HG02623 (cell line): ENCODE measurements at regions not wholly inside any gene's neighbourhood (a gene's known extent, or its start where the extent isn't known, plus 50 kb on each side); places are given as distances from the start of the nearest gene placed in this dataset.
"Not testable (repeated sequence)": the region's sequence is repeated elsewhere in the genome, so short reads cannot be mapped to it uniquely, and the experiment has no call there.

ENCODE experiments used
- ATAC-seq: cut with Tn5 transposase; IDR thresholded peaks from one replicate; pipeline ENCODE4 v1.9.1; 2021; ENCODE audit warnings: moderate library complexity; ENCODE audit not compliant: unreplicated experiment

DNA sequence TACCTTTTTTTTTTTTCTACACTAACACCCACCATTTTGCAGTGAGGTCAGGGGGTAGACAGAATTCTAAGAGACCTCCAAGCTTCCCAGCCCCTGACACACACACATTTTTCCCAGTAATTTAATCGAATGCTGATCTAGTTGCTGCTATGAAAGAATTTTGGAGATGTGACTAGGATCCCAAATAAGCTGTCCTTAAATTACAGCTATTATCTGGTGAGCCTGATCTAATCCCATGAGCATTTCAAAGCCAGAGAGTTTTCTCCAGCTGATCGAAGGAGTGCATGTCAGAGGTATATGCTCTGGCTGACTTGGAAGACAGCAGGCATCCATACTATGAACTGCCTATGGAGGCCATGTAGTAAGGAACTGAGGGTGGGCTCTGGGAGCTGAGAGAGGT is 503.8 kb upstream of the MARCKS start:
- ATAC-seq: no peak

DNA sequence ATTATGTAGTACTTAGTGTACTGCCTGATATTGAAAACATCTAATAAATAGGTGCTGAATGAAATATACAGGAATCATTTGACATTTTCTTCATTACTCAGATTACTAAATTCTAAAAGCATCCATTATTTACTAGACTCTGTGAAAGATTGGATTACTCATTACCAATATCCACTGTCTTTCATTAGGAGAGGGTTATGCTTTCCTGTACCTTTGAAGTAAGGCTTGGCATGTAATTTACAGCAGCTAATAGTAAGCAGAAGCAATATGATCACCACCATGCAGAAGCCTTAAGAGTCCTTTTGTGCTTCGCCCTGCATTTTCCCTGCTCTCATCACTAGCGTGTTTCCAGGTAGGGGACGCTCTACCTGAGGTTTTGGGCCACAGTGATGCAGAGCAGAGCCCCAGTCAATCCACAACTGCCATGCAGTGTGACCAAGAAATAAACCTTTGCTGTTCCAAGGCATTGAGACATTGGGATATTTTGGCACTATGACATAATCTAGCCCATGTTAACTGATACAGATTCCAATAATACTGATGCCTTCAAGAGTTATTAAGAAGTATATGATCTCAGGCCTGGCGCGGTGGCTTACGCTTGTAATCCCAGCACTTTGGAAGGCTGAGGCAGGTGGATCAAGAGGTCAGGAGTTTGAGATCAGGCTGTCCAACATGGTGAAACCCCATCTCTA is 502.8 kb upstream of the MARCKS start:
- ATAC-seq: no peak

DNA sequence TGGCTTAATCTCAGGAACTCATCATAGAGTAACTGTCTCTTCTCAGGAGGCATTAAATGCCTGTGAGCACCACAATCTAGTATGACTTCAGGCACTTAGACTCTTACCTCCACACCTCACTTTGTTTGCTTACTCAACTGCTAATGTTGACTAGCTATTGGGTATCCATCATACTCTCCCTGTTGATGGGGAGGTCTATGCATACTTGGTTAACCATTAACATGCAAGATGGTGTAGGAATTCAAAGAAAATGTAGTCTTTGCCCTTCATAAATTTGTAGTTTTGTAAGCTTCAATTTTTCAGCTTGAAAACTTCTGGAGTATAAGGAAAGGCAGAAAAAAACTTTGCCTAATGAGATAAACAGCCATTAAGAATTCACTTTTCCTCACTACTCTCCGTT is 501.0 kb upstream of the MARCKS start:
- no peak for ATAC-seq

DNA sequence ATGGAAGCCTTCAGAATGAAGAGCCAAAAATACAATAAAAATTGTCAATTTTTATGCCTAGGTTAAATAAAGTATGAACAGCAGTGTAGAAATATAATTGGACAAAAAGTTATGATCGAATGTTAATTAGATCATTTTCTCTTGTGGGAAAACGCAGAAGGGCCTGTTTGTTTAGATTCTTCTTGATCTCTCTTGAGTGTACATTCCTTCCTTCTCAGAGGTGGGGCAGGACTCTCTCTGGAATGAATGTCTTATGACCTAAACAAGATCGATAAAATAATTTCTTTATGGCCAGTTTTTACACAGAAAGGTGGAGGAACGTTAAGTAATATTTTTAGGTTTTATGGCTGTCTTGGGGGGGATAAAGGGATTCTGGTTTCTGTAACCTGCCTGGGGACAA is 500.1 kb upstream of the MARCKS start:
- no peak for ATAC-seq

DNA sequence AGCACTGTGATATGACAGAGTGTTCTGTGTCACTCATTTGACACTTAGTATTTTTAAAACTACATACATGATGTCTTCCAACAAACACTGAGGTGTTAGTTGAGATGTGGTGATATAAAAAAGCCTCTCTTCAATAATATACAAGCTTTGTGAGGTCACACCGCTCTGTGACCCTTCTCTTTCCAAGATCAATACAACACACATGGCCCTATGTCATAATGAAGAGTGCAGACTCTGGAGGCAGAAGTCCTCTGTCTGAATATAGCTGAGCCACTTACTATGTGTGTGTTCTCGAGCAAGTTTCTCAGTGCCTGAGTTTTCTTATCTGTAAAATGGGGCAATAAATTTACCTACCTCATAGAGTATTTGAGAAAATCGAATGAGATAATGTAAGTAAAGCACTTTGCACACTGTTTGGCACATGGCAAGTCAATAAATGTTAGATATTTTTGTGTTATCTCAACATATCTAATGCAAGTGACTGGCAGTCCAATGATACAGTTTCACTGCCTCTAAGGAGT is 499.0 kb upstream of the MARCKS start:
- no peak for ATAC-seq

DNA sequence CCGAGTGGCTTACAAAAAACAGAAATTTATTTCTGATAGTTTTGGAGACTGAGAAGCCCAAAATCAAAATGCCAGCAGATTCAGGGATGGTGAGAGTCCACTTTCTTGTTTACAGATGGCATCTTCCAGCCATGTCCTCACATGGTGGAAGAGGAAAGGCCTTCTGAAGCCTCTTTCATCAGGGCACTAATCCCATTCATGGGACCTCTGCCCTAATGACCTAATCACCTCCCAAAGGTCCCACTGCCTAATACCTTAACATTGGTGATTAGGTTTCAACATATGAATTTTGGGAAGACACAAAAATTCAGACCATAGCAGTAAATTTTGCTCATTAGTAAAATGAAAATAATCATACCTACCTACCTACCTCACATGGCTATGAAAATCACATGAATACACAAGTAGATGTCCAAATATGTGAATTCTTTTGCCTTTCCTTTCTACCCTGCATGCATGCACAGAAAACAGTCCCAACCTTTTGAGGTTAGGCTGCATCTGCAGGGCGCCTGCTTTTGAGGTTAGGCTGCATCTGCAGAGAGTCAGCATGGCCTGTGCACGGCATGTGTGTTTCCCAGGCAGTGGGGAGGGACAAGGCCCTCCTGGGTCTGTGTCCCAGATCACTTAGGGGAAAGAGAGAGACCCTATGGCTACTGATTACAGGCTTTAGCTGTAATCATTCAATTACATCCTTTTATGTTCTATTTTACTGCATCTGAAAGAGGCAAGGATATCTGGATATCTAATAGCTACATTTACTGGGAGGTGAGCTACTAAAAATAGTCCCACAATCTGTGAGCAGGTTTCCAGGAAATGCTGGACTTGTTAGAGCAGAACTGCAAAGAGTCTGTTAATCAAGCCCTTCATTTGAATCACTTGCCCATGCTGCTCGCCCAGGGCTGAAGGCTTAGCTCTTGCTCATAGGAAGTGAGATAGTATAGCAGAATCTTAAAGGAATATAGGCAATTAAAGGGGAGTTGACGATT is 497.7 kb upstream of the MARCKS start:
- no peak for ATAC-seq

DNA sequence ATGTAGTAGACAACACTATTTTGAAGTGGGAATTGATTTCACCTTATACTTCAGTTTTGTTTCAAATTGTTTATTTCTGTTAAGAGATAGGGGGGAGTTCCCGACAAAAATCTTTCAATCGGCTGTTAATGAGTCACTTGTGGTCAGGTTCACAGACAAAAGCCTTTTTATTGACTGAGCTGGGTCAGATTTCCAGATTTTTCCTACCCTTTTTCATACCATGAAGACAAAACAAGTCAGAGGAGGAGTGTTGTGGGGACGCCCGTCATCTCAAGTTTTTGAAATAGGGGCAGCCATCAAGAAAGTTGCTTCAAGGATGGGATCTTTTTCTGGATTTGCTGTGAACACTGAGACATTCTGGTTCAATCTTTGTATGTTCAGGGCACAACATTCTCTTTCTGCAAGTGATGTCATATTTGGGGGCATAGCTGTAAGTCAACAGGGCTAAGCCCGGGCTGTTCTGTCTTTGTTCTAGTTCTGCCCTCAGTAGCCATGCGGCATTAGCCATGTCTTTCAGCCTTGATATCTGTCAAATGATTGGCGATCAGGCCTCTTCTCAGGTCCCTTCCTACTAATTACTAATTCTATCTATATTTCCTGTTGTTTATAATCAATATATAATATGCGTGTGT is 496.0 kb upstream of the MARCKS start:
- no peak for ATAC-seq

DNA sequence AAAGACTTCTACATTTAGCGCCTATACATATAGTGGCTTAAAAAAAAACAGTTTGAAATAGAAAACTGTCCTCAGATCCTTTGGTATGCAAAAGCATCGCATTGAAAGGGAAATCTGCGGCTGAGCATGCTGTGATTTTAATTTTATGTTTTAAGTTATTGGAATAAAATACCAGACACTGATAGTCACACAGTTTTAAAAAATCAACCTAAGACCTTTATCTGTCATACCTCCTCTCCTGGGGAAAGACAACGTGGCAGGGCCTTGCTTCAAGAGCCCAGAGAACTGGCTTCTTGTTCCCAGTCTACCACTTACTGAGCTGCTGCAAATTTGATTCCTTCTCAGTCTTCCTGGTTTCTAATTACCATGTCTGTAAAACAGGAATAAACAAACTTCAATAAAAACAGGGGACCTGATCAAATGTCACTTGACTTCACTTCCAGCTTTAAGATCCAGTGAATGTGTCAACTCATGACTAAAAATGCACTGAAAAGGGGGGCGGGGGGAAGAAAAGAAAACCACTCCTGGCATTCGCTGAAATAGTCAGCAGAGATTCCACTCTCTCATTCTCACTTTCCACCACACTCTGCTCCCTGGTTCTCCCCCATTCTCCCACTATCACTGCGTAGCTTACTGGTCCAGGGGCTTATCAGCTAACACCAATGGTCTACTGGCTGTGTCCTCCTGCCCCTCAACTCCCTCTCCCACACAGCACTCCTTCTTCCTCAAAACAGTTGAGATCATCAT is 494.7 kb upstream of the MARCKS start:
- ATAC-seq: no peak

DNA sequence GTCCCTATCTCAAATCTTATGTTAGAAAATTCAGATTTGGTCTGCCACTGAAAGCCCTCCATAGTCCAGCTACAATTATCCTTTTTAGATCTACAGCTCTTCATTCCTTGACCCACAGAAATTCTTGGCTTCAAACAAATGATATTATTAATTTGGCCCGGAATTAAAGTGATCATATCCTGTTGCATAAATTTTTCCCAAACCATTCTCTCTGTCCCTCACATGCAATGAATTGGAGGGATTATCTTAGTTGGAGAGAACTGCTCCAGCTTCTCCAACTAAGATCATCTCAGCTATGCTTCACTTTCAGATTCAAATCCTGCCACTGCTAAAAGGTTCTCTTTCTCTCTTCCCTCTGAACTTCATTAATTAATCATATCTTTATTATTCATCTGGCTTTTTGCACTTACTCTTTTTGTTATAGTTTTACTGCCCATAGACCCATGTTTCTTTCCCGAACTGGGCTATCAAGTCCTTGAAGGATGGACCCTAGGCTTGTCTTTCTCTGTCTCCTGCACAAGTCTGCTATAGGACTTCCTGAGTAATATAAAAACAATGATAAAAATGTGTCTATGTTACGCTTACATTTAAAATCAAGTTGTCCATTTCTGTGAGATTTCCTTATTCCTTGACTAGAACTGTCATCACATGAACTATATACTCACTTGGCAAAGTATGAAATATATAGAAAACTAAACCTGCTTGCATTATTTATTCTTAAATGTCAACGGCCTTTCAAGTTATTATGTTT is 493.9 kb upstream of the MARCKS start:
- no peak for ATAC-seq

DNA sequence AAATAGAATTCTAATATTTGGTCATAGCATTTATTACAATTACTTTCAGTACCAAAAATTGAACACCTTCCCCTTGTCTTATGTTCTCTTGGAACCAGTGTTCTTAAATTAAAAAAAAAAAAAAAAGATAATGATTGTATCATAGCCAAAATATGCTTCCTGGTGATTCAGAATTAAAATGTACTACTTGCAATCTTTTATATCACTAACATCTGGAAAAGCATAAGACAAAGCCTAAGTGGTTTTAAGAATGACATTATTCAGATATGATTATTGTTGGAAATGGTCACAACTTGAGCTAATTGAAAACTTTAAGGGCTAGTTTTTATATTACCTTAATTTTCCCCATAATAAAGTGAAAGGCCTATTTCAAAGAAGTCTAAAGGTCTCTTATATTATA is 493.3 kb upstream of the MARCKS start:
- ATAC-seq: no peak

DNA sequence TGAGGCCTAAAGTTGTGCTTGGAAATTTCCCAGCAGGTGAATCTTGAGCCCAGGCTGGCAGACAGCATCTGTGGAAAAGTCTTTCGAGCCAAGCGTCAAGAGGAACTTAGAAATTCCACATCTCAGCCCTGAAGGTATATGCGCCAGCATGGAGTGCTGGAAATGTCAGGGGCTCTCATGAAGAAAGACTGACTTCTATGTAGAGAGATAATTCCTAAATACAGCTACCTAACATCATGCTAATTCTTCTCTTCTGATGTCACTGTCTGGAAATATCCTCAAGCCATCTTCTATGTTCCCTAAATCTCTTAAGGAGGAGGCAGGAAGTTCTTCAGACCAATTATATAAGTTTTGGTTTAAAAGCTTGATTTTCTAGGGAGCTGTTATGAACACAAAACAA is 492.4 kb upstream of the MARCKS start:
- ATAC-seq: no peak

DNA sequence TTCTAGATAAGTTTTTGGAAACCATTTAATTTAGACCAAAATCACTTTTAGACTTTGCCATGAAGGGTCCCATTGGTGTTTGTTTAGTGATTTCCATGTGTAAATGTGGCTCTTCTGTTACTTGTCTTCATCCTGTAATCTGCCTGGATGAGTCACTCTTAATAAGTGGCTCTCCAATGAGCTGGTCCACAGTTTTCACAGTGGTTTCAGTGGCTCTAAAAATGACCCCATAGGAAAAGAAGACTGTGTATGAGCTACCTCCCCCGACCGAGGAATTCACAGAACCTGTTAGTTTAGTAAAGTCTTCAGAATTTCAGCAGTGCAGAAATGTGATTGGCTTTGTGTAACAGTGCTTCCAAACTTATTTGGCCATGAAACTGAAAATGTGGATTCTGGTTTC is 492.0 kb upstream of the MARCKS start:
- no peak for ATAC-seq

DNA sequence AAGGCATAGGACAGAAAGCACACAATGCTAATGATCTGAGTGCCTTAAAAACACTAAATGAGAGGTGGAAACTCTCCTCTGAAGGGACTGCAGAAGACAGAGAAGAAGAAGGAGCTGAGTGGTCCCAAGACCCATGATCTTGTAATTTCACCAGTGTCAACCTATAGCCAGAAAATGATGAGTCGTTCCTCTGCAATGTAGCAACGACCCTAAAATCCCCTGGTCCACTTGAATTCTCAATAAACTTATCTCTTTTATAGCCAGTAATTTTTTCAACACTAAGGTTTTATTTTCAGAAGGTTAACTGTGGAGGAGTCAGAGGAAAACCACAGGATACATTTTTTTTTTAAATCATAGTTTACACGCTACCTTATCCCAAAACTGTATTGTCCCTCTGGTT is 490.6 kb upstream of the MARCKS start:
- ATAC-seq: no peak

DNA sequence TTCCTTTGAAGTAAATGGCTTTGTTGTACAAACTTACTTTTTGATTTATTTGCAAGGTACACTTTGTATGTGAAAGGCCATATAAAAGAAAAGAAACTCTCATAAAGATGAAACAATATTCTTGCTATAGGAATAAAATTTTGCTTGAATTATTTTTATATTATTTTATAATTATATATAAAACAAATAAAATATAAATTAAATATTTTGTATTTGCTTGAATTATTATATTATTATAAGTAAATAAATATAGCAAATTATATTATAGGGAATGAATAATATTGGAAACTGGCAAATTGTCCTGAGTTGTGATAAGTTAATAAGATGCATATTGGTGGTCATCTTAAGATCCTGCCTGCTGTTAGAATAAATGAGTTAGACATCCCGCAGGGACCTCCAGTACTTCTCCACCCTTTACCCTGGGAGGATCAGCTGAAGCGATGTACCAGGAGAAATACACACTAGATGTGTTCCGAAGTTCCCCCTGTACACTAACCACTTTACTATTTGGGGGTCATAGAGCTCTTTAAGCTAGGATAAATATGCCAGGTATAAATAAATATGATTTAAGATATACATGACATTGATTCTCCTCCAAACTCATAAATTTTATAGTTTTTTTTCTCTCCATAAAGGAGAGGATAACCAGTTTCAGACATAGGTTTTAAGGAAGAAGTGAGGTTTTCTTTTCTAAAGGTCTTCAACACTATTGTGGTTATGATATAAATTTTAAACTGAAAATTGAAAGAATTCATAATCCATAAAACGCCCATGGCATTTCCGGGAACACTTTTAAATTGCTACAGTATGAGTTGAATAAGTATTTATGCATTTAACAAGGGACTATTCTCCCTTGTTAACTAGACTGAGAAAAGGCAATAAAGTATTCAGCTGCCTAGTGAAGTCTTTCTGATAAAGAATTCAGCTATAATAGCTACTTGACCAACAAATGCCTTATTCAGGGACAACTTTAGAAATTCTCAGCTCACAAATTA is 486.3 kb upstream of the MARCKS start:
- ATAC-seq: no peak

DNA sequence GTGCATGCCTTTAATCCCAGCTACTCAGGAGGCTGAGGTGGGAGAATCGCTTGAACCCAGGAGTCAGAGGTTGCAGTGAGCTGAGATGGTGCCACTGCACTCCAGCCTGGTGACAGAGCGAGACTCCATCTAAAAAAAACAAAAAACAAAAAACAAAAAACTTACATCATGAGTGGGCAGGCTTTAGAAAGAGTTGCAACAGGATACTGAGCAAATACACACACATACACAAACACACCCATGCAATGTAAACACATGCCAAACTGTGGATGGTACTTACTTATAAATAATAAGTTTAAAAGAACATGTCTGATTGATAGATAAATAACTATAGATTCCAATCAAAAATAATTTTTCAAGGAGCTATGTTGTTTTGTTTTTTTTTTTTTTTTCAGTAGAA is 481.7 kb upstream of the MARCKS start:
- ATAC-seq: not testable (repeated sequence)

DNA sequence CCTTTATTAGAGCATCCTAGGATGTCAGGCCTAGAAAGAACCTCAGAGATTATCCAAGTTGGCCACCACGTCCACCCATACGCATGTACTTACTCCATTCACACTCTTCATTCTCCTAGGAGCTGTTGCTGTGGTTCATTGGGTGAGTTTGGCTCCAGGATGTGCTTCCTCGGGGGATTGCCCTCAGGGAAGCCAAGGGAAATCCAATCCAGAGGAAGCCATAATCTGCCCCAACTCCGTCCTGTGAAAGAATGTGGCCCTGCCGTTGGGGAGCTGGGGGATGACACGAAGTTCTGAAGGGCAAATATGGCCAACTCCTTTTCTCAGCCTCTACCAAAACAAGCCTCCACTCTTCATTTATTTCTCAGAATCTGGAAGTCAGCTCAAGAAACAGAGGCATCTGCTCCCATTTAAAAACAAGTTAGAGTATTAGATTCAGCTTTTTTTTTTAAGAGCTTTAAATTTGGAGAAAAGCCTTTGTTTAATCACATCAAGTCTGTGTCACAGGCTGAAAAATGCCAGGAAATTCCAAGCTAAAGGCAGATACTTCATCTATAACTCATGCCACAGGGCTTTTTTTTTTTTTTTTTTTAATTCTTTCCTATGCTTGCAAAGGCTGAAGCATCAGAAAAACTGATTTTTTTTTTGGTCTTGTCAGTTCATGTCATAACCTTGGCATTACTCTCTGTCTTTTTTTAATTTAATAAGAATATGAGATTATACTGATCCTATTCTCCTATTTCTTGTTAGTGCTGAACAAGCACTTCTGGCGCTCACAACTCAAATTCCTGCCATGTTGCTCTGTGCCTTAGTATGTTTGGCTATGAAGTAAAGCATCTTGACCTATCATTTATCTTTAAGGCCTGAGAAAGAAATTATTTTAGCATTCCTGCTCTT is 480.9 kb upstream of the MARCKS start:
- ATAC-seq: no peak

DNA sequence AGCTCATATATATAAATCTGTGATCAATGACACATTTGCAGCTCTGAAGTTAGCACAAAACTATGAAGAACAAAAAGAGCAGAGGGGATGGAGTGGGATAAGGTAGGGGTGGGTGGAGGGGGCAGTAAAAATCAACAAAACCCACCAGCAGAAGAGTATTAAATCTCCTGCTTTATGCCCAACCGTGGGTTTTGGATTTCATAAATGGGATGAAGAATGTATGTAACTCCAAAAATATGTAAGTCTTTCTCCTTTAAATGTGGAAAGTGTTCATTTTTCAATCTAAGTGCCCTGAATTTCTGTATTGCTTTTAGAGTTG is 480.3 kb upstream of the MARCKS start:
- no peak for ATAC-seq

DNA sequence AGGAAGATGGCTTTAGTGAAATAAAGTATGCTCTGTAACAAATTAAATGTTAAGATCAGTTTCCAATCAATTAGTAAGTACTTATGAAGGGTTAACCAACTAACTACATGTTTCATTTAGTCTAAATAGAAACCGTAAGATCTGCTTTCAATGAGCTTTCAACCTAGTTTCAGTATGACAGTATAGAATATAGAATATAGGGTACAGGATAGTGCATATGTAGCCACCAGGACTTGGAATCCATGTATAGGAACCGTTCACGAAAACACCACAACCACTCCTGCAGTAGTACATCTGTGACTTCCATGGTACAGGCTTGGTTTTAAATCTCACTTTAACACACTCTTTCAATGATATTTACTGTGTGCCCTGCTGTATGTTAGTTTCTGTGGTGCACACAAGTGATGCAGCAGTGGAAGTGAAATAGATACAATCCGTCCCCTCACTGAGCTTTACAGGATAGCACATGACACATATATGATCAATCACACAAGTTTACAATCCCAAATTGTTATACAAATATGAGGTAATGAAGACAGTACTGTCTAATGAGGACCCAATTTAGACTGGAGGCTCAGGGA is 479.7 kb upstream of the MARCKS start:
- peak; percentile 60 for ATAC-seq
